Panc1 (cell line): ENCODE measurements at regions not wholly inside any gene's neighbourhood (a gene's known extent, or its start where the extent isn't known, plus 50 kb on each side); places are given as distances from the start of the nearest gene placed in this dataset.

Experiments
- CTCF ChIP-seq: fragments of 450-650 bp; IDR thresholded peaks from 2 replicates; pipeline ENCODE4 v1.5.1; 2017; ENCODE audit warnings: mild to moderate bottlenecking
- REST ChIP-seq, 2 experiments: IDR thresholded peaks; 2 replicates each; pipeline ENCODE4 v1.6.1; 2011 to 2012; ENCODE audit warnings: low read depth in 2 of 2, control low read depth in 1 of 2, low read length in 1 of 2, mild to moderate bottlenecking in 1 of 2, moderate library complexity in 1 of 2; ENCODE audit not compliant: insufficient read depth in 1 of 2

- TF ChIP-seq CTCF (no peak), REST (IDR thresholded peaks at IDR 0.05; ENCODE audit: insufficient read depth in 1 of 2, low read depth in 2 of 2, low read length in 1 of 2) (no peak)
Observed at GRCh38 chr2:7286120-7286519, 368.9 kb downstream of the RNF144A start.
